GM18870 (cell line): ENCODE measurements at regions not wholly inside any gene's neighbourhood (a gene's known extent, or its start where the extent isn't known, plus 50 kb on each side); places are given as distances from the start of the nearest gene placed in this dataset.
"Not testable (repeated sequence)": the region's sequence is repeated elsewhere in the genome, so short reads cannot be mapped to it uniquely, and the experiment has no call there.

Experiments used
- ATAC-seq: cut with Tn5 transposase; IDR thresholded peaks from one replicate; pipeline ENCODE4 v1.9.1; 2021; ENCODE audit warnings: moderate library complexity; ENCODE audit not compliant: unreplicated experiment

DNA sequence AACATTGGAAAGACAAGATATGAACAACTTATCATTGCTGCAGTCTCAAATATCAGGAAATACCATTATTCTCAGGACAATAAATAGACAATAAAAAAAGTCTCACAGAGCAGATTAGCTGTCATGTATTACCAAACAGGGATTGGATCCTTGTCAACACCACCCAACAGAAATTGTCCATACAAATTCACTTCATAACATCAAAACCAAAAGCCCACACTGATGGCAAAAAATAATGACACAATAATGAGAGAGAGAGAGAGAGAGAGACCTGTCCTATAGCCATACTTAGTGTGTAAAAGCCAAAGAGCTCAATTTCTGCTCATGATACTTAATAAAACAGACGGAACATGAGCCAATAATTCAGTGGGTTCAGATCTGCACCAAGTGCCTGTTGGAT lies 96.5 kb downstream of the PPIAL4G start:
- no peak for ATAC-seq

DNA sequence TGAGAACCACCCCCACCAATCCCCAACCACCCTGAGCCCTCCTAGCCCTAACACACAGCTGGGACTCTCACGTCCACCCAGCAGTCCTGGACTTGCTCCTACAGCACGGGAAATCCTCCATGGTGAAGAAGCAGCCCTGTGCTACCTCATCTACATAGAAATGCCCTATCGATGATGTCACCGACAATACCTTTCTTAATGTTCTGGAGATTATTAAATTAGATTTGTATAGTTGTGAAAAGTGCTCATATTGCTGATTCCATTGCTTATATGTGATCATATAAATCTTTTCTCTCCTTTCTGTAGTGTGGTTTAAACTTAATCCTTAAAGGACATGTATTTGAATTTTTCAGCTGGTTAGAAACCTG lies 97.1 kb downstream of the PPIAL4G start:
- ATAC-seq, result not testable (repeated sequence)

DNA sequence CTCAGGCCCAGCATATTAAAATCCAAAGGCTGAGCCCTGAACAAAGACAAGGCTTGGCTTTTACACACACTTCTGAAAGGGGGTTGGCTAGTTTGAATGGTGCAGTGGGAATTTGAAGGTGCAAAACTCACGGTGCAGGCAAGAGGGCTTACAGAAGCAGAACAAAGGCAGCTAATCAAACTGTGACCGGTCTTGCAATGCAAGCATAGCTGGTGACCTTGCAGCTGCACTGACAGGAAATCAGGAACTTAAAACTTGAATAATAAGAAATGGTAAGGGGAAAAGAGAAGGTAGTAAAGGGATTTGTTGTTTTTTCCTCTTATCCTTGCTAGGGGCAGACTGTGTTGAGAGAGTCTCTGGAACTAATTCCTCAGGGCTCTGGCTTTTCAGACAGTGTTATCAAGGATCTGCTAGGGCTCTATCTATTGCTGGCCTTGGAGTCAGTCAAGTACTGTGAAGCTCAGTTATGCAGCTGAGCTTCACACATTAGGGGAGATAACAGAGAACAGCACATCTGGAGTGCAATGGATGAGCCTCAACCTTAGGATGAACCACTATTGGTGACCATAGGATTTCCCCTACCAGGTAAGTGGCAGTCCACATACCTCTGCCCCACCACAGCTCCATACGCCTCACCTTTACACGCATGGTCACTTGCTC lies 97.6 kb downstream of the PPIAL4G start:
- no peak for ATAC-seq

- no peak for ATAC-seq
Measured at GRCh38 chr1:148383966-148384365, 99.1 kb downstream of the PPIAL4G start.

GRCh38 chr1:148379697-148380096 lies 103.4 kb downstream of the PPIAL4G start:
- no peak for ATAC-seq

DNA sequence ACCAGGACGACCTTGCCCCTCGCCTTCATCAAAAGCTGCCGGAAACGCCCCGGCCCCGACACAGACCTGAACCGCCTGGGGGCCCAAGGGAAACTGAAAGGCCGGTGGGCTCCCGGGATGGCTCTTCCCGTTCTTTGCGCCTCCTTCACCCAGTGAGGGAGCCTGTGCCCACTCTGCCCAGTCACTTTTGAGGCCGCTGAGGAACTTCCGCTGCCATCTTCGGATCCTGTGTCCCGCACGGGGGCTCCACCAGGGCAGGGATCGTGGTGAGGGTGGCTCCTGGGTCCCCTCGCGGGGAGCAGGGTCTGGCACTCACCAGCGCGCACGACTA lies 104.0 kb downstream of the PPIAL4G start:
- ATAC-seq, result no peak

GRCh38 chr1:148377992-148378391 lies 105.1 kb downstream of the PPIAL4G start:
- ATAC-seq, result not testable (repeated sequence)

GRCh38 chr1:148377045-148377444 lies 106.1 kb downstream of the PPIAL4G start:
- not testable (repeated sequence) for ATAC-seq

GRCh38 chr1:148374101-148374500 lies 109.0 kb downstream of the PPIAL4G start:
- ATAC-seq, result no peak

- no peak for ATAC-seq
Measured at GRCh38 chr1:148373192-148373925, 109.7 kb downstream of the PPIAL4G start.

DNA sequence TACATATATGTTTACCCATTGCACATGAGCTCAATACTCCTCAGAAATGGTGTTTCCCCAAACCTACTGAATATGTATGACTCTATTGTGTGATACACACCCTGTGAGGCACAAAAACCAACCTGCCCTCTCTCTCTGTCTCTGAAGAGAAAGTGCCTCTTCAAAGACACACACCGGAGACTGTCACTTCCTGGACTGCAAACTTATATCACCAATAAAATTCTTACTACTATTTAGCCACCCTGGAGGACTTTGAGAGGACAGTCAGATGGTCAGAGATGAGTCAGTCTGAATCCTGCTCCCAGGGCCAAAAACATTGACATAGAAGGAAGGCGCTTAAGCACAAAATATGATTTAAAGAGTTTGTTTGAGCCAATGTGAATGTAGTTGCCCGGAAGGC lies 110.4 kb downstream of the PPIAL4G start:
- no peak for ATAC-seq

DNA sequence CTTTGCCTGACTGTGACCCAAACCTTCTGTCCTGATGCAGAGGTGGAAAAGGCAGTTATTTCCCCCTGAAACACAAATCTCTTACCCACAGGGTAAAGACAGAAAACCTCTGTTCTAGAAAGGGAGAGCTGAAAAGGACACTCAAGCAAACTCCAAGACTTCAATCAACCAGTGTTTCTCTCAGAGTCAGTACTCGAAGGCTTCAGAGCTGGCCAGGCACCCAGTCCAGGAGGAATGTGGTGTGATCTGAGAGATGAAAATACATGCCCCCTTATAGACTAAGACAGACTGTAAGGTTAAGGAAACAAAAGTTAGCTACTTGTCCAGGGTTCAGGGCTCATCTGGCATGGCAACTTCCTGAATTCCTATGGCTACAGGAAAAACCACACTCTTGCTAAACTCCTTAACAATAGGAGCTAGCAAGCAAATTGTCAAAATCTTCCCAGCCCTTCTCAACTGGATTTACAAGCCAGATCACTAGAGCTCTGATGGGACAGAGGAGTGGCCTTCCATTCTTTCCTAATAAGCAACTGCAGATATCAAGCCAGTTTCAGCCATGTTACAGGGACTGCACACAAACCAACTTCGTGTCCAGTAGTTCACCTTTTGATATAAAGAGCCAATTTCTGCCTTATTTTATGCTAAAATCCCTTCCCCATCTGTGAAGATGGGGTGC lies 110.9 kb downstream of the PPIAL4G start:
- not testable (repeated sequence) for ATAC-seq

- ATAC-seq, result not testable (repeated sequence)
Measured at GRCh38 chr1:148371551-148371994, 111.5 kb downstream of the PPIAL4G start.

- not testable (repeated sequence) for ATAC-seq
Measured at GRCh38 chr1:148370661-148371060, 112.4 kb downstream of the PPIAL4G start.

DNA sequence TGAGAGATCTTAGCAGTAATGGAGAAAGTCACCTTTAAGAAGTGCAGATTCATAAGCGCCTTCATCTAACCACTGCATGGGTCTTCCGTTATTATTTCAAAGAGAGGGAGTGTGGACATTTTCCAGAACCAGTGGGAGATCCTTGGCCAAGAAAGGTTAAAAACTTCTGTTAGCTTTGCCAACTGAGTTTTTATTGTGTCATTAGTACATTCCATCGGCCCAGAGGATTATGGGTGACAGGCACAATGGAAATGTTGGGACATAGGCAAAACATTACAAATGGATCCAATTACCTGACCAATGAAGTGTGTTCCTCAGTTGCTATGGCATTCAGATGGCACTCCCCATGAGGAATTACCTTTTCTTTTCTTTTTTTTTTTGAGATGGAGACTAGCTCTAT lies 115.5 kb downstream of the PPIAL4G start:
- ATAC-seq, result no peak

DNA sequence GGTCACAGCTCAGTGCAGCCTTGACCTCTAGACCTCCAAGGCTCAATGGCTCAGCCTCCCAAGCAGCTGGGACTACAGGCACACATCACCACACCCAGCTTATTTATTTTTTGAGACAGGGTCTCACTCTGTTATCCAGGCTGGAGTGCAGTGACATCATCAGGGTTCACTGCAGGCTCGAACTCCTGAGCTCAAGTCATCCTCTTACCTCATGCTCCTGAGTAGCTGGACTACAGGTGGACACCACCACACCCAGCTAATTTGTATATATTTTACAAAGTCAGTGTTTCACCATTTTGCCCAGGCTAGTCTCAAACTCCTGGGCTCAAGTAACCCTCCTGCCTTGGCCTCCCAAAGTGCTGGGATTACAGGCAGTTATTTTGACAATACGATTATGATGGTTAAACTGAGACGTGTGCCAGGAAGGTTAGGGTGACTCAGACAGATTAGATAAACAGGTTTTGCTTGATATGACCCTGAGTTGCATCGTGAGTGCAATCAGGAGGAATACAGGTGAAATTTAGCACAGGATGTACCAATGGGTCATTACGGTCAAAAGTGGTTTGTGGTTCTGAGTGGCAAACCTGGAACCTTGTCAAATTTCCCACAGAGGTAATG lies 116.9 kb downstream of the PPIAL4G start:
- not testable (repeated sequence) for ATAC-seq

DNA sequence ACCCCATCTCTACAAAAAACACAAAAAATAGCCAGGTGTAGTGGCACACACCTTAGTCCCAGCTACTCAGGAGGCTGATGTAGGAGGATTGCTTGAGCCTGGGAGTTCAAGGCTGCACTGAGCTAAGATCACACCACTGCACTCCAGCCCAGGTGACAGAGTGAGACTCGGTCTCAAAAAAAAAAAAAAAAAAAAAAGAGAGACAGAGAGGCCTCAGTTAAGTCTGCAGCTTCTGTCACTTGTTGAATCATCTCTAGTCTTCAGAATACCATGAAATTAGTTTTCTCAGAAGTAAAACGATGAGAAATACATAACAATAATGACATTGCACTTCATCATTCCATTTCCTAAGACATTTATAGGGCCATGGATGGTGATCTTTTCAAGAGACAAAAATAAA lies 118.0 kb downstream of the PPIAL4G start:
- ATAC-seq, result not testable (repeated sequence)

DNA sequence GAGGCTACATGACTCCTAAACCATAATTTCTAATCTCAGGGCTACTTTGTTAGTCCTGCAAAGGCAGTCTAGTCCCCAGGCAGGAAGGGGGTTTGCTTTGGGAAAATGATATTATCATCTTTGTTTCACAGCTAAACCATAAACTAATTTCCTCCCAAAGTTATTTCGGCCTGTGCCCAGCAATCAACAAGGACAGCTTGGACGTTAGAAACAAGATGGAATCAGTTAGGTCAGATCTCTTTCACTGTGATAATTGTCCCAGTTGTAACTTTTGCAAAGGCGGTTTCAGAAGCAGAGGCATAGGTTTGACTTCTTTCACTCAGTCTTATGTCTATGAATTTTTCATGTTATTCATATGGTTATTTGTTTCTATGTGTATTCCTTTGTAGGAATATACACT lies 119.1 kb downstream of the PPIAL4G start:
- ATAC-seq, result not testable (repeated sequence)

- ATAC-seq, result no peak
Measured at GRCh38 chr1:148363439-148363810, 119.7 kb downstream of the PPIAL4G start.

DNA sequence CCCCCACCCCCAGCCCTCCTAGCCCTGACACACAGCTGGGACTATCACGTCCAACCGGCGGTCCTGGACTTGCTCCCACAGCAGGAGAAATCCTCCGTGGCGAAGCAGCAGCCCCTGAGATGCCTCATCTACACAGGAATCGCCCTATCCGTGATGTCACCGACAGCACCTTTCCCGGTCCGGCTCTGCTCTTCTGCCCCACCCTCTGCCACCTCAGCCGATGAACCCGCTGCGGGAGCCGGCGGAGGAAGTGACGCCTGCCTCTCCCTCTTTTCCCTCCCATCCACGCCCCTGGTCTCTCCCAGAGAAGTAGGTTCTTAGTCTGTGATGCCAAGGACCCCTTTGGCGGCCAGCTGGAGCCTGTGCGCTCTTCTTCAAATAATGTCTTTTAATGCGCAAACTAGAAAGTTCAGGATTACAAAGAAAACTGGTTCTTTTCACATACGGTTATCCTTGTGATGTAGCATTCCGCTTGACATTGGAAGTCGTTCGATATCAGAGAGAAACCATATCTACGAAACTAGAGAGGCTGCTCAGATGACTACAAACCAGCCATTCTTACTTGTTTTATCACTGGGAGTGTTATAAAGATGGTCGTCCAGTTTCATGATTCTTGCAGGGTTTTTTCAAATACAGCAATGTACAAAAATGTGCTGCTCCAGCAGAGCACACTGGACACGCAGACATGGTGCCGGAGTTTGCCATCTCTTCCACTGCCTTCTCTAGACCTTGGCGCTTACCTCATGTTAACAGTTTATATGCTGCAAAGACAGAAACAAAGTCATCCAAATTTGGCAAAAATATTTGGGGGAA lies 120.3 kb downstream of the PPIAL4G start:
- ATAC-seq, result no peak

DNA sequence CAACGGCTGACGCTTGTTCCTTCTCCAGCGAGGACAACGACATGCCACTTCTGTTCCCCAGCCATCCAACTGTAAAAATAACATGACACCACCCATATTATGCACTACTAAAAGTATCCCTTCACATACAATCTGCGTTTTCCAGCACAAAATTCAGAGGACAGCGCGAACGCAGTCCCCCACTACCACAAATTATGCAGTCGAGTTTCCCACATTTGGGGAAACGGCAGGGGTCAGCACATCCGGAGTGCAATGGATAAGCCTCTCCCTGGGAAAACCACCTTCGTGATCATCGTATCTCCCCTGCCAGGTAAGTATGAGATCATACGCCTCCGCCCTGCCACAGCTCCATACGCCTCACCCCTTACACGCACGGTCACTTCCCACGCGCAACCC lies 120.9 kb downstream of the PPIAL4G start:
- ATAC-seq, result no peak
